ENCODE measurements at regions not wholly inside any gene's neighbourhood (a gene's known extent, or its start where the extent isn't known, plus 50 kb on each side); places are given as distances from the start of the nearest gene placed in this dataset.
"Not testable (repeated sequence)": the region's sequence is repeated elsewhere in the genome, so short reads cannot be mapped to it uniquely, and the experiment has no call there.

GRCh38 chr5:14025569-14026286 is 81.2 kb upstream of the DNAH5 start:
- Mint-ChIP-seq H3K9me3 (ENCODE audit: unreplicated experiment) (no peaks in the 10 kb centered on the region), H3K4me1 (ENCODE audit: insufficient read depth, unreplicated experiment) (no peaks in the 10 kb centered on the region), H3K36me3 (ENCODE audit: insufficient read depth, unreplicated experiment) (no peaks in the 10 kb centered on the region), H3K27ac (ENCODE audit: low read depth, unreplicated experiment) (no peak overlapping the region), H3K4me3 (ENCODE audit: unreplicated experiment) (no peak overlapping the region), H3K27me3 (ENCODE audit: insufficient read depth, unreplicated experiment) (no peaks in the 10 kb centered on the region)
- ChIA-PET CTCF (interaction anchor here (0.6 kb wide), 1 partner anchor 12 kb away, joined by 4 read pairs; no protein-coding TSS in a partner anchor), POLR2A (interaction anchor here (0.5 to 1.1 kb wide), 2 partner anchors 11 to 264 kb away, joined by 3 read pairs; no protein-coding TSS in a partner anchor)
- BruUV-seq (replicated peaks) = no TSS peak
- TF ChIP-seq CTCF (IDR thresholded peaks at IDR 0.05; ENCODE audit: unreplicated experiment) = no peak
- intact Hi-C loops (cut with micrococcal nuclease) = no loop called here
- DNase-seq (ENCODE audit: unreplicated experiment) = no peak

DNA sequence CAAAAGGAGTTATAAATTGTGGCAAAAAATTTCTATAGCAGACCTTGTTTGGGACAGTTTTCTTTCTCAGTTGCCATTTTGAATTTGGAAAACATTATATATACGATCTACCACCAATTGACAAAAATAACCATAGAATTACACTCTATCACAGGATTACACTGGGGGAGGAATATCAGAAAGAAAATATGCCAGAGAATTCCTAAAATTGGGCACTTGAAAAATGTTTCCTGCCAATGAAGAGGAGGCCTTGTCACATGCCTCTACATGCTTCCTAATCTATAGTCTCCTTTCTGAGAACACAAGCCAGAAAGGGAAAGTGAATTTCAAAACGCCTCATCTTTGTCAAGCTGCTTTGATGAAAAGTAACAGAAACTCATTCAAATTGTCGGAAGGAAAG is 78.5 kb upstream of the DNAH5 start:
- Mint-ChIP-seq H3K4me1 (ENCODE audit: insufficient read depth, unreplicated experiment) (no peaks in the 10 kb centered on the region), H3K27me3 (ENCODE audit: insufficient read depth, unreplicated experiment) (no peaks in the 10 kb centered on the region), H3K9me3 (ENCODE audit: unreplicated experiment) (no peaks in the 10 kb centered on the region), H3K27ac (ENCODE audit: low read depth, unreplicated experiment) (no peak overlapping the region), H3K36me3 (ENCODE audit: insufficient read depth, unreplicated experiment) (no peaks in the 10 kb centered on the region), H3K4me3 (ENCODE audit: unreplicated experiment) (no peak overlapping the region)
- TF ChIP-seq CTCF (IDR thresholded peaks at IDR 0.05; ENCODE audit: unreplicated experiment) = no peak
- intact Hi-C loops (cut with micrococcal nuclease) = no loop called here
- DNase-seq (ENCODE audit: unreplicated experiment) = no peak
- CTCF ChIA-PET = no interaction called here
- BruUV-seq (replicated peaks) = no TSS peak
- POLR2A ChIA-PET = no interaction called here

DNA sequence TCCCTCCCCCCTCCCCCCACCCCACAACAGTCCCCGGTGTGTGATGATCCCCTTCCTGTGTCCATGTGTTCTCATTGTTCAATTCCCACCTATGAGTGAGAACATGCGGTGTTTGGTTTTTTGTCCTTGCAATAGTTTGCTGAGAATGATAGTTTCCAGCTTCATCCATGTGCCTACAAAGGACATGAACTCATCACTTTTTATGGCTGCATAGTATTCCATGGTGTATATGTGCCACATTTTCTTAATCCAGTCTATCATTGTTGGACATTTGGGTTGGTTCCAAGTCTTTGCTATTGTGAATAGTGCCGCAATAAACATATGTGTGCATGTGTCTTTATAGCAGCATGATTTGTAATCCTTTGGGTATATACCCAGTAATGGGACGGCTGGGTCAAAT is 76.5 kb upstream of the DNAH5 start:
- POLR2A ChIA-PET = interaction anchor here (0.6 to 0.7 kb wide), 3 partner anchors 12 to 262 kb away, joined by 3 read pairs; no protein-coding TSS in a partner anchor

DNA sequence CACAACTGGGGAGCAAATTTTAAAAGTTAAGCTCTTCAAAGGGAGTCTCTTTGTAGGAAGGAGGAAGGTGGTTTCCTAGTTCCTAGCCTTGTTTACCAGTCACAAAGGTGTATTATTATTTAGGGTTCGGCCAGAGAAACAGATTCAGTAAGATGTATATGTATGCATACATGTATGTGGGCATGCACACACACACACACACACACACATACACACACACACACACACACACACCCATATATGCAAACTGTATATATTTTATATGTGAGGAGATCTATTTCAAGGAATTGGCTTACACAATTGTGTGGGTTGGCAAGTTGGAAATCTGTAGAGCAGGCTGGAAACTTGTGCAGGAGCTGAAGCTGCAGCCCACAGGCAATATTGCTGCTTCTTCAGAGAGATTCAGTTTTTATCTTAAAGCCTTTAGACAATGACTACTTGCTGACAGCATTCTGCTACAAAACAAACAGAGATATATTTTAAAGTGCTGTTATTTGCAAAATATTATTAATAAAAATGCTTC is 75.3 kb upstream of the DNAH5 start:
- H3K36me3 Mint-ChIP-seq (ENCODE audit: insufficient read depth, unreplicated experiment) = no peaks in the 10 kb centered on the region
- POLR2A ChIA-PET = no interaction called here
- no TSS peak for BruUV-seq (replicated peaks)
- H3K9me3 Mint-ChIP-seq (ENCODE audit: unreplicated experiment) = no peaks in the 10 kb centered on the region
- CTCF ChIA-PET = no interaction called here
- no peaks in the 10 kb centered on the region for H3K27me3 Mint-ChIP-seq (ENCODE audit: insufficient read depth, unreplicated experiment)
- H3K4me1 Mint-ChIP-seq (ENCODE audit: insufficient read depth, unreplicated experiment) = no peaks in the 10 kb centered on the region
- no peak overlapping the region for H3K27ac Mint-ChIP-seq (ENCODE audit: low read depth, unreplicated experiment)
- H3K4me3 Mint-ChIP-seq (ENCODE audit: unreplicated experiment) = no peak overlapping the region
- intact Hi-C loops (cut with micrococcal nuclease) = no loop called here
- TF ChIP-seq CTCF (IDR thresholded peaks at IDR 0.05; ENCODE audit: unreplicated experiment) = no peak
- no peak for DNase-seq (ENCODE audit: unreplicated experiment)

More for the DNA sequence above, 76.5 kb upstream of the DNAH5 start:
- DNase-seq (ENCODE audit: unreplicated experiment); H3K36me3 Mint-ChIP-seq (ENCODE audit: insufficient read depth, unreplicated experiment); H3K27me3 Mint-ChIP-seq (ENCODE audit: insufficient read depth, unreplicated experiment); H3K4me3 Mint-ChIP-seq (ENCODE audit: unreplicated experiment); H3K27ac Mint-ChIP-seq (ENCODE audit: low read depth, unreplicated experiment); H3K9me3 Mint-ChIP-seq (ENCODE audit: unreplicated experiment); BruUV-seq (replicated peaks); CTCF ChIA-PET; H3K4me1 Mint-ChIP-seq (ENCODE audit: insufficient read depth, unreplicated experiment); intact Hi-C loops (cut with micrococcal nuclease): not testable (repeated sequence)

All from MCF 10A (cell line).